HG02884 (cell line): ENCODE measurements at regions not wholly inside any gene's neighbourhood (a gene's known extent, or its start where the extent isn't known, plus 50 kb on each side); places are given as distances from the start of the nearest gene placed in this dataset.

Experiments used
- ATAC-seq: cut with Tn5 transposase; IDR thresholded peaks from one replicate; pipeline ENCODE4 v1.9.1; 2021; ENCODE audit warnings: mild to moderate bottlenecking, moderate library complexity; ENCODE audit not compliant: unreplicated experiment

DNA sequence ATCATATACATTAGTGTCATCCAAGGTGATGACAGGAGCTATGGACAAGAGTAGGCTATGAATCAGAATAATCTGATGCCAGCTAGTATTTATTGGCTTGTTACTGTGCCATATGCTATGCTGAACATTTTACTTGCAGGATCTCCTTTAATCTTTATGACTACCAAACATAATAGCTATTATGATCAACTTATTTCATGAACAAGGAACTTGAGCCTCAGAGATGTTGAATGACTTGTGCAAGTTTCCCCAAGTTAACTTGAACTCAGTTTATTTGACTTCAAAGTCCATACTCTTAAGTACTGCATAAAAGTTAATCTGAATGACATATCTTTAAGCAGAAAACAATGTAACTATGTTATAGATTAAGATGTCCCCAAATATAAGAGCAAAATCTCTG lies 178.8 kb upstream of the ARHGAP20 start:
- no peak for ATAC-seq

DNA sequence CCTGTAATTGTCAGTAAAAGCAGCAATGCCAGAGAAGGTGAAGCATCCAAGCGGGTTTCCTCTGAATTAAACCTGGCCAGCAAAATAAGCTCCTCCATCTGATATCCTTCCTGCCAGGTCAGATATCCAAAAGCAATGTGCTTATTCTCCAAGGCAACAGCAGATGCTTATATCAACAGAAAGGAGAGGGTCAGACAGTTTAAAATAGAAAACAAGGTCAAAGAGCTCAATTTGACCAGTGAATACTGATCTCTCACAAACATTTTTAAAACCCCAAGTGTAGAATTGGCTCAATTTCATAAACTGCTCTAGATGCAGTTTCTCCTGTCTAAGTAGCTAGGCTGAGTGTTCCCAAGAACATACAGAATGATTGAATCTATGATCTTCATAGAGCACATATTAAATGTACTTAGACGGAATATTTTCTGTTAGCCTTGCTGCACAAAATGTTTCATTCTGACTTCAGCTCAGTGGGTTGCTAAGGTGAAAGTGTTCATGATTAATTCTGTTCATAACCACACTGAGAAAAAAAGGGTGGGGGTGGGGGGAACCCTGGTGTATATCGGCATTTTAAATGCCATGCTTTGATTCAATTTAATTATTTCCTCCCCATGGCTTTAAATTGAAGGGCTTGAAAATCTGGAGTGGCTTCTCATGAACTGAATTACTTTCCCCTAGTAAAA lies 174.2 kb upstream of the ARHGAP20 start:
- no peak for ATAC-seq

GRCh38 chr11:110883256-110883655 lies 171.0 kb upstream of the ARHGAP20 start:
- no peak for ATAC-seq

- no peak for ATAC-seq
Observed at GRCh38 chr11:110878513-110878912, 166.3 kb upstream of the ARHGAP20 start.

- no peak for ATAC-seq
Observed at GRCh38 chr11:110874437-110875030, 162.3 kb upstream of the ARHGAP20 start.

GRCh38 chr11:110873975-110874374 lies 161.7 kb upstream of the ARHGAP20 start:
- no peak for ATAC-seq

- ATAC-seq = no peak
Observed at GRCh38 chr11:110870816-110871522, 158.7 kb upstream of the ARHGAP20 start.

DNA sequence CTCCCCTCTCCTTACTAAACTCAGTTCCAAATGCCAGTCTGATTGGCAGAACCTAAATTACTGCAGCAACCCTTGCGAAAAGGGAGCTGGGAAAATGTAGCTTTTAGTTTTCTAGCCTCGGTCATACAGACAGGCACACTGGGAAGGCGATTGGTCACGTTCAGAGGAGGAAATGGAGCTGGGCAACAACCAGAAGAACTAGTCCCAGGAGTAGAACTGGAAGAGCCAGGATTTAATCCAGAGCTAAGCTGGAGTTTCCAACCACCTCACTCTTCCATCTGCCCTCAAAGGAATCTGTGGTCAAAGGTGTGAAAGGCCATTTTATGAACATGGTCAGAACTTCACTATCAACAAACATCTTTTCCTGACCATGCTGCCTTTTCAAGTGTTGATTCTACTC lies 155.7 kb upstream of the ARHGAP20 start:
- ATAC-seq = no peak

DNA sequence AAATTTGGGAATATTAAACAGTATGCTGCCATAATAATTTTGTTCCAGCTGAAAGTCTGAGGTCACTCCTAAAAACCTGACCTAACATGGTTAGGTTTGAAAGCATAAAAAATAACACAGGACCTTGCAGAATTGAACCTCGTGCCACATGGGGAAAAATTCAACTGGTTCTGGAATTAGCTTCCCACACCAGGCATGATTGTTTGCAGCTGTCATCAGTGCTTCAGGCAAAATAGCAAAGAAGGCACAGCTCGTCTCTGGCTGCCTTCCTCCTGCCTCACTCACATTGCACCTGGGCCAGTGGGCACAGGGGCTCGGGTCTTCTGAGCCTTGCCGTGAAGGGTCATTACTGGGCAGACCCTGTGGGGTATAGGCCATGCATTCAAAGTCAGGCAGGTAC lies 153.8 kb upstream of the ARHGAP20 start:
- no peak for ATAC-seq

DNA sequence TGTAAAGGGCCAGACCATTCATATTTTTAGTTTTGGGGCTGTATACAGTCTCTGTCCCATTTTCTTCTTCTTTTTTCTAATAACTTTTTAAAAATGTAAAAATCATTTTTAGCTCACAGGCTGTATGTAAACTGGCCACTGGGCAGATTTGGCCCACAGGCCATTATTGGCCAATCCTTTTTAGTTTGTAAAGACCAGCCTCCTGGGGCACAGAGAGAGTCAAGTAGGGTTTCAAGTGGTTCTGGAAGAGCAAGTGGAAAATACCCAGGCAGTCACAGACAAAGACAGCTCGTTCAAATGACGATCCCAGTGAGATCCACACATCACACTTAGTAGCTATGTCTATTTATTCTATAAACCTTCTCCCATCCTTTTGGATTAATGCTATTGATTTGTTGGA lies 150.2 kb upstream of the ARHGAP20 start:
- ATAC-seq = no peak

DNA sequence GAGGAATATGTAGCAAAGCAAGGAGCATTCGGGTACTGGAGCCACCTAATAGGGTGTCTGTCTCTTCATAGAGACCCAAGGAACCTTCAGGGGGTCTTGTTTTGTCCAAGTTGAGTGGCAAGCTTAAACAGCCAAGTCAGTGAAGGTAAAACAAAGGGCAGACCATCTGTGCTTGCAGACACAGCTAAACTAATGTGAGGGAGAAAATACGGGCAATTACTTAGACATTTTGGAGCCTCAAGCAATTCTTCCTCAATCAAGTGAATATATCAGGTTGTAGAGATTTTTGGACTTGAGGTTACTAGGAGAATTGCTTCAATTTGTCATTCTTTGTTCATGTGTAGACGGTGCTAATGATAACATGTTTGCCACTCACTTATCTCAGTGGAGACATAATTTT lies 148.2 kb upstream of the ARHGAP20 start:
- ATAC-seq = no peak

- no peak for ATAC-seq
Observed at GRCh38 chr11:110859998-110860397, 147.8 kb upstream of the ARHGAP20 start.

DNA sequence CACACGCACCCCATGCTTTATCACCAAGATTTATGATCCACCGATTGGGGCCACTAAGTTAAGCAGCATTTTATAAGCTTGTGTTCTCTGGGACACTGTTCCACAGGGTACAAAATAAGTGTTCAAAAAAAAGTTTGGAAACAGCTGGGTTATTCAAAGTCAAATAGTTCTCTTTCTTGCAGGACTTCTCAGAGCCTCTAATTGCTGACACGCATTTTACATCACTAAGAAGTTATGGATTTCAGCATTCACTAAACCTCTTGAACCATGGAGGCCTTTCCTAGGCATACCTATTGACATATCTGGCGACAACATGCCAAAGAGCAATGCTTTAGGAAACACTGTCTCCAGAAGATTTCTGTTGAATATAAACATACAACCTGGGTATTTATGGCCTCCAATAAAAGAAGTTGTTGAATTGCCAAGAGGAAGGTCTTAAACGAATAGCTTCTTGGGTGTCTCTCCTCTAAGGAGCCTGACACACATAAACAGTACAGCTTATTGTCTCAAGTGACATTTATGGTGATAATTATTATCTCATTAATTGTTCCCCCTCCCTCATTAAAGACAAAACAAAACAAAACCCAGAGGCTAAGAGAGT lies 147.1 kb upstream of the ARHGAP20 start:
- no peak for ATAC-seq

- ATAC-seq = peak; percentile 50
Observed at GRCh38 chr11:110858547-110858921, 146.3 kb upstream of the ARHGAP20 start.

- peak; percentile 29 for ATAC-seq
Observed at GRCh38 chr11:110857892-110858546, 145.8 kb upstream of the ARHGAP20 start.

- ATAC-seq = peak; percentile 50
Observed at GRCh38 chr11:110856996-110857812, 145.0 kb upstream of the ARHGAP20 start.

GRCh38 chr11:110856340-110856739 lies 144.1 kb upstream of the ARHGAP20 start:
- ATAC-seq = no peak

DNA sequence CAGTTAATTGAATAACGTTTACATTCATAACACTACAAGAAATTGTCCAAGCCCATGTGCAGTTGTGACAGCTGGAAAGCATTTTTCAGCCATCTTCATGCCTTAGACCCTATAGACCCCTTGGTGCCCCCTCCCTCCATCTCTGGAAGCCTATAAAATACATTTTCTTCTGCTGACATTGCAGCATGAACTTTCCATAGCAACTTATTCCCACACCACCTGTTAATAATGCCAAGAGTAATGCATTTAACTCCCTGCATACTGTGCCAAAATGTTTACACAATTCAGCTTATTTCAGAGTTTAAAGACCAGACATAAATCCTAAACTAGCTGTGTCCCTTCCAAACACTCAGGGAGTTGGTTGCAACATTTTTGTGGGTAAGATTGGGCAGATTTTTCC lies 143.0 kb upstream of the ARHGAP20 start:
- no peak for ATAC-seq

- no peak for ATAC-seq
Observed at GRCh38 chr11:110852921-110853490, 140.8 kb upstream of the ARHGAP20 start.

DNA sequence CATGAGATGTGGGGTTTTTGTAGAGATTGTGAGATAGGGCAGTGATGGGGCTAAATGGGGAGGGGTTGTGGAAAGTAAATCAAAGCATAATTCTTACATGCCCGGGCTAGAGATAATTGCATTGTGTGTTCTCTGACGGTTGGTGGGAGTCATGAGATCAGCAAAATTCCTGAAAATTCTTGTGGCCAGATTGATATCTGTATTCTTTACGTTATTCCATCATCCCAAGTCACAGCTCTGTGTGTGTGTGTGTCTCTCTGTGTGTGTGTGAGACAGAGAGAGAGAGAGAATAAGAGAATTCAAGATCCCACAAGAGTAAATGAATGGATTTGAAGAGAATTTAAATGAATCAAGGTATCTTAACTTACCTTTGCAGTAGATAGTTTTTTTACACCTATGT lies 138.6 kb upstream of the ARHGAP20 start:
- ATAC-seq = no peak
